Thymus (tissue), 11 donors: ENCODE measurements at regions not wholly inside any gene's neighbourhood (a gene's known extent, or its start where the extent isn't known, plus 50 kb on each side); places are given as distances from the start of the nearest gene placed in this dataset.
"Not testable (repeated sequence)": the region's sequence is repeated elsewhere in the genome, so short reads cannot be mapped to it uniquely, and the experiment has no call there.

Experiments
- DNase-seq, 9 donors: peaks; one replicate each; pipeline ENCODE4 v3.0.0-alpha.2; 2013; ENCODE audit warnings: low spot score in 9 of 9, low read depth in 6 of 9, missing footprints in 1 of 9
- H3K27ac ChIP-seq, 2 donors: one replicate each; pipeline ENCODE4 v1.5.1; 2013; ENCODE audit warnings: control low read depth in 1 of 2, low read depth in 1 of 2, low read length in 1 of 2, mild to moderate bottlenecking in 1 of 2, moderate library complexity in 1 of 2
- H3K27me3 ChIP-seq, 2 donors: one replicate each; pipeline ENCODE4 v1.5.1; 2013; ENCODE audit warnings: low read length in 1 of 2; ENCODE audit not compliant: control insufficient read depth in 2 of 2, insufficient read depth in 1 of 2
- H3K36me3 ChIP-seq, 2 donors: one replicate each; pipeline ENCODE4 v1.5.1; 2013; ENCODE audit warnings: low read length in 1 of 2, mild to moderate bottlenecking in 1 of 2, moderate library complexity in 1 of 2; ENCODE audit not compliant: control insufficient read depth in 2 of 2, insufficient read depth in 2 of 2
- H3K4me1 ChIP-seq, 2 donors: one replicate each; pipeline ENCODE4 v1.5.1; 2013; ENCODE audit warnings: low read length in 2 of 2; ENCODE audit not compliant: control insufficient read depth in 2 of 2, insufficient read depth in 2 of 2
- H3K4me3 ChIP-seq, 2 donors: one replicate each; pipeline ENCODE4 v1.5.1; 2013; ENCODE audit warnings: low read length in 2 of 2, control low read depth in 1 of 2, mild to moderate bottlenecking in 1 of 2
- H3K9me3 ChIP-seq, 2 donors: one replicate each; pipeline ENCODE4 v1.5.1; 2013; ENCODE audit warnings: low read length in 1 of 2, mild to moderate bottlenecking in 1 of 2; ENCODE audit not compliant: control insufficient read depth in 2 of 2, insufficient read depth in 1 of 2
- WGBS: extraction: QIAGEN DNeasy Blood & Tissue Kit; methylation state at CpG from one replicate; pipeline ENCODE4 v1.1.7; 2013; 5-methylcytosine and 5-hydroxymethylcytosine counted together
- donor health status: healthy.

- WGBS = 65% methylated on average over 1 of the region's 1 CpG
Observed at GRCh38 chr13:97766749-97767148, 186.7 kb upstream of the IPO5 start.

GRCh38 chr13:97768134-97768533, 185.3 kb upstream of the IPO5 start:
- Histone ChIP-seq H3K36me3 (no peaks in the 10 kb centered on the region), H3K27me3 (no peaks in the 10 kb centered on the region), H3K9me3 (no peaks in the 10 kb centered on the region), H3K4me1 (no peaks in the 10 kb centered on the region), H3K4me3 (no peak overlapping the region), H3K27ac (no peak overlapping the region)
- DNase-seq = no peak
- WGBS = 73% methylated on average over 3 of the region's 3 CpGs

More at GRCh38 chr13:97766749-97767148, 186.7 kb upstream of the IPO5 start:
- no peaks in the 10 kb centered on the region for H3K36me3 ChIP-seq
- no peaks in the 10 kb centered on the region for H3K9me3 ChIP-seq
- no peak overlapping the region for H3K4me3 ChIP-seq
- DNase-seq = no peak
- no peaks in the 10 kb centered on the region for H3K4me1 ChIP-seq
- H3K27ac ChIP-seq = no peak overlapping the region
- no peaks in the 10 kb centered on the region for H3K27me3 ChIP-seq

- not testable (repeated sequence) for H3K4me3 ChIP-seq, H3K27me3 ChIP-seq, H3K36me3 ChIP-seq, DNase-seq, H3K4me1 ChIP-seq, H3K27ac ChIP-seq, H3K9me3 ChIP-seq
- 98% methylated on average over 5 of the region's 5 CpGs for WGBS
Observed at GRCh38 chr13:97770231-97770630, 183.2 kb upstream of the IPO5 start.

- DNase-seq = not testable (repeated sequence)
Observed at GRCh38 chr13:97772466-97772865, 181.0 kb upstream of the IPO5 start.

GRCh38 chr13:97774391-97775100, 178.9 kb upstream of the IPO5 start:
- not testable (repeated sequence) for H3K27ac ChIP-seq, H3K9me3 ChIP-seq, H3K4me3 ChIP-seq, H3K27me3 ChIP-seq, H3K36me3 ChIP-seq, DNase-seq, H3K4me1 ChIP-seq
- WGBS = 87% methylated on average over 34 of the region's 34 CpGs

More at GRCh38 chr13:97772466-97772865, 181.0 kb upstream of the IPO5 start:
- H3K27ac ChIP-seq, H3K4me1 ChIP-seq, H3K27me3 ChIP-seq, H3K9me3 ChIP-seq, H3K4me3 ChIP-seq, H3K36me3 ChIP-seq: not testable (repeated sequence)

- DNase-seq = no peak
- peaks cover 0 to 5% of the 10 kb centered on the region in 2 donors for H3K9me3 ChIP-seq
- H3K4me3 ChIP-seq = no peak overlapping the region
- no peaks in the 10 kb centered on the region for H3K27me3 ChIP-seq
- 75% methylated on average over 5 of the region's 5 CpGs for WGBS
- H3K36me3 ChIP-seq = no peaks in the 10 kb centered on the region
- H3K4me1 ChIP-seq = no peaks in the 10 kb centered on the region
- no peak overlapping the region for H3K27ac ChIP-seq
Observed at GRCh38 chr13:97780486-97780885, 173.0 kb upstream of the IPO5 start.

GRCh38 chr13:97781891-97782305, 171.6 kb upstream of the IPO5 start:
- H3K27ac ChIP-seq = no peak overlapping the region
- no peaks in the 10 kb centered on the region for H3K27me3 ChIP-seq
- 95% methylated on average over 2 of the region's 2 CpGs for WGBS
- no peaks in the 10 kb centered on the region for H3K36me3 ChIP-seq
- H3K4me3 ChIP-seq = no peak overlapping the region
- no peaks in the 10 kb centered on the region for H3K4me1 ChIP-seq
- no peak for DNase-seq
- peaks cover 0 to 5% of the 10 kb centered on the region in 2 donors for H3K9me3 ChIP-seq

- WGBS = 93% methylated on average over 1 of the region's 1 CpG
- H3K27me3 ChIP-seq = no peaks in the 10 kb centered on the region
Observed at GRCh38 chr13:97786510-97786909, 167.0 kb upstream of the IPO5 start.

GRCh38 chr13:97797553-97797952, 155.9 kb upstream of the IPO5 start:
- Histone ChIP-seq H3K27me3 (no peaks in the 10 kb centered on the region), H3K36me3 (no peaks in the 10 kb centered on the region), H3K27ac (no peak overlapping the region), H3K9me3 (peaks cover 1 to 8% of the 10 kb centered on the region in 2 donors), H3K4me1 (no peaks in the 10 kb centered on the region), H3K4me3 (no peak overlapping the region)
- WGBS = 72% methylated on average over 4 of the region's 4 CpGs
- no peak for DNase-seq

More at GRCh38 chr13:97786510-97786909, 167.0 kb upstream of the IPO5 start:
- Histone ChIP-seq H3K36me3 (no peaks in the 10 kb centered on the region), H3K27ac (no peak overlapping the region), H3K4me3 (no peak overlapping the region), H3K9me3 (peaks cover 1 to 5% of the 10 kb centered on the region in 2 donors), H3K4me1 (no peaks in the 10 kb centered on the region)
- no peak for DNase-seq
